Activated CD4-positive, alpha-beta T cell treated with anti-CD3 and anti-CD28 coated beads, Interleukin-2, amount 10 ng/mL, durations not matched to agents 7 days and 5 days (primary cell): ENCODE measurements at regions not wholly inside any gene's neighbourhood (a gene's known extent, or its start where the extent isn't known, plus 50 kb on each side); places are given as distances from the start of the nearest gene placed in this dataset.

ENCODE experiments used
- CTCF ChIA-PET: fragments of 350-600 bp; sonication (Branson Sonifier 250); formaldehyde crosslinking; loops from one replicate; lab custom pipeline; 2021; ENCODE audit warnings: antibody characterized with exemption; lab: Charles Lee
- POLR2A ChIA-PET: fragments of 350-600 bp; sonication (Branson Sonifier 250); formaldehyde crosslinking; loops from one replicate; lab custom pipeline; 2021; ENCODE audit warnings: antibody characterized with exemption; lab: Charles Lee
- DNase-seq: peaks from one replicate; pipeline ENCODE4 v3.0.0-alpha.2; 2020
- H3K27ac Mint-ChIP-seq: one replicate; pipeline ENCODE4 v1.8.0; 2021; ENCODE audit warnings: mild to moderate bottlenecking, moderate library complexity, mixed read lengths
- H3K27me3 Mint-ChIP-seq: one replicate; pipeline ENCODE4 v1.8.0; 2021; ENCODE audit warnings: mixed read lengths
- H3K36me3 Mint-ChIP-seq: one replicate; pipeline ENCODE4 v1.8.0; 2021; ENCODE audit warnings: low read depth, mixed read lengths
- H3K4me1 Mint-ChIP-seq: one replicate; pipeline ENCODE4 v1.8.0; 2021; ENCODE audit warnings: mixed read lengths
- H3K4me3 Mint-ChIP-seq: one replicate; pipeline ENCODE4 v1.8.0; 2021; ENCODE audit warnings: mild to moderate bottlenecking, moderate library complexity, mixed read lengths
- H3K9me3 Mint-ChIP-seq: one replicate; pipeline ENCODE4 v1.8.0; 2021; ENCODE audit warnings: mixed read lengths

DNA sequence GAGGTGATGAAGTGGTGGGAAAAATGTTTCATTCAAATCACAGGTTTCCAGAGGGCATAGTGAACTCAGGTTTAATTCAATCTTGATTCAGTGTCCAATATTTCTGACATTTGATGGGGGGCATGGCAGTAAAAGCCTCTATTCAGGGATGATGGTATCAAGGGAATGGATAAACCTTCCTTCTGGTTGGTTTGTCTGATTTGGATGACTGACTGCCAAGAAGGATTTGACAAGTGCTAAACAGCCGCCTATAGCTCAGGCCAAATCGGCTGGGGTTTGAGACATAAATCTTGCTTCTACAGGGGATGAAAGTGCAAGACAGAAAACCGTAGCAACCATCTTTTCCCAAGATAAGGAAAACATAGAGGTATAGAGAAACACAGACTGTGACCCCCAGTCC, 121.8 kb upstream of the C11orf87 start:
- Mint-ChIP-seq H3K36me3 (no peaks in the 10 kb centered on the region), H3K27me3 (no peaks in the 10 kb centered on the region), H3K4me3 (no peak overlapping the region), H3K27ac (no peak overlapping the region), H3K4me1 (no peaks in the 10 kb centered on the region), H3K9me3 (no peaks in the 10 kb centered on the region)
- CTCF ChIA-PET = interaction anchor here (2.1 kb wide), 1 partner anchor 11 kb away, joined by 4 read pairs; no protein-coding TSS in a partner anchor
- DNase-seq = no peak
- POLR2A ChIA-PET = no interaction called here

DNA sequence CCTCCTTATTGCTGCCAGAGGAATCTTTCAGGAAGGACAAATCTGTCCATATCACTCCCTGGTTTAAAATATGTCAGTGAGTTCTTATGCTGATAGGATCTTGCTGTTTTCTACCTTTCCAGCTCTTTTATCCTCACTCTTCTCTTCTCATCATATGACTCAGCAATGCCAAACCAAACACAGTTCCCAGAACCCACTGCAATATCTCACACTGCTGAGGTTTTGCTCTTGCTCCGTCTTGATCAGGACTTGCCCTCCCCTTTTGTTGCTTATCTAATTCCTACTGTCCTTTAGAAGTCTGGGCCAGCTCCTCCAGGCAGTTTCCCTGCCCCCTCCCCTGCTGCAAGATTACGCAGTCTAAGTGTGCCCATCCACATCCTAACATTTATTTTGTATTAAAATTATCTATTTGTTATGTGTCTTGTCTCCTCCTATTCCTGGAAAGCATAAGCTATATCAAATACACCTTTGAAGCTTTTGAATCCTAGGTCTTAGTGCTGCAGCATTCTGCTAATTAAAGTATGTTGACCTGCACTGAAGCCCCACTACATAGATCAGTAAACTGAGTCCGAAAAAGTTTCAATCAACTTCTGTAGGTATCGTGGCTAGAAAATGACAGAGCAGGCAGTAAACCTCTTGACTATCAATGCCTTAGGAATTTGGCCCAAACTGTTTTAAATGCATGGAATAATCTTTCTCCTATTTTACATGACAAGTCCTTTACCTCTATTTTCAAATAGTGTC, 119.2 kb upstream of the C11orf87 start:
- H3K4me3 Mint-ChIP-seq = no peak overlapping the region
- H3K27me3 Mint-ChIP-seq = no peaks in the 10 kb centered on the region
- no peaks in the 10 kb centered on the region for H3K9me3 Mint-ChIP-seq
- H3K36me3 Mint-ChIP-seq = no peaks in the 10 kb centered on the region
- ChIA-PET POLR2A (interaction anchor here (0.7 kb wide), 1 partner anchor 86 kb away, joined by 3 read pairs; no protein-coding TSS in a partner anchor), CTCF (interaction anchor here (0.5 to 2.1 kb wide), 2 partner anchors 8 to 1625 kb away, joined by 4 to 6 read pairs; no protein-coding TSS in a partner anchor)
- no peaks in the 10 kb centered on the region for H3K4me1 Mint-ChIP-seq
- no peak overlapping the region for H3K27ac Mint-ChIP-seq
- DNase-seq = no peak

- no peak overlapping the region for H3K4me3 Mint-ChIP-seq
- ChIA-PET POLR2A (no interaction called here), CTCF (no interaction called here)
- H3K36me3 Mint-ChIP-seq = no peaks in the 10 kb centered on the region
- H3K9me3 Mint-ChIP-seq = no peaks in the 10 kb centered on the region
- no peak overlapping the region for H3K27ac Mint-ChIP-seq
- no peaks in the 10 kb centered on the region for H3K27me3 Mint-ChIP-seq
- DNase-seq = no peak
- H3K4me1 Mint-ChIP-seq = no peaks in the 10 kb centered on the region
Measured at GRCh38 chr11:109303342-109303741, 118.6 kb upstream of the C11orf87 start.

DNA sequence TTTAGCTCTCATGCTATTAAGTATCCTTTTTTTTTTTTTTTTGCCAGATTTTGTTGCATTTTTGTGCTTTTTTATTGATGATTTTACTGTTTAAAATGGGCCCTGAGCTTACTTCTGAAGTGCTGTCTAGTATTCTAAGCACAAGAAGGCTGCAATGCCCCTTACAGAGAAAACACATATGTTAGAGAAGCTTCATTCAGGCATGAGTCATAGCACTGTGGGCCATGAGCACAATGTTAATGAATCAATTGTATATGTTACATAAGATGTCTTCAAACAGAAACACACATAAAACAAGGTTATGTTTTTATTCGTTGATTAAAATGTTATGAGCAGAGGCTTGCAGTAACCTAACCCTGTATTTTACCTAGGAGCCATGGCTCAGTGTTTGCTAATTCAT, 117.8 kb upstream of the C11orf87 start:
- H3K9me3 Mint-ChIP-seq = no peaks in the 10 kb centered on the region
- no peak overlapping the region for H3K4me3 Mint-ChIP-seq
- ChIA-PET CTCF (no interaction called here), POLR2A (no interaction called here)
- H3K4me1 Mint-ChIP-seq = no peaks in the 10 kb centered on the region
- H3K36me3 Mint-ChIP-seq = no peaks in the 10 kb centered on the region
- no peak for DNase-seq
- H3K27me3 Mint-ChIP-seq = no peaks in the 10 kb centered on the region
- no peak overlapping the region for H3K27ac Mint-ChIP-seq

DNA sequence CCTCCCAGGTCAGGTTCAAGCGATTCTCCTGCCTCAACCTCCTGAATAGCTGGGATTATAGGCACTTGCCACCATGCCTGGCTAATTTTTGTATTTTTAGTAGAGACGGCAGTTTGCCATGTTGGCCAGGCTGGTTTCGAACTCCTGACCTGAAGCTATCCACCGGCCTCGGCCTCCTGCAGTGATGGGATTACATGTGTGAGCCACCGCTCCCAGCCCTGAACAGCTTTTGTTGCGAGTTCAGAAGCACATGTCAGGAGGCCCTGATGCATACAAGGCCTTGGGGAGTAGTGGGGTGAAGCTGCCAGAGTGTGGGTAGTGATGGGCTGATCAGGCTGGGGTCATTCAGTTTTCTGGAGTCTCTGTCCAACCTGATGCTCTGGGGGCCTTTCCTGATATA, 117.0 kb upstream of the C11orf87 start:
- ChIA-PET CTCF (no interaction called here), POLR2A (interaction anchor here (0.6 kb wide), 1 partner anchor 834 kb away, joined by 3 read pairs; no protein-coding TSS in a partner anchor)
- H3K36me3 Mint-ChIP-seq = no peaks in the 10 kb centered on the region
- H3K9me3 Mint-ChIP-seq = no peaks in the 10 kb centered on the region
- H3K4me3 Mint-ChIP-seq = no peak overlapping the region
- no peaks in the 10 kb centered on the region for H3K4me1 Mint-ChIP-seq
- no peaks in the 10 kb centered on the region for H3K27me3 Mint-ChIP-seq
- H3K27ac Mint-ChIP-seq = no peak overlapping the region
- no peak for DNase-seq

DNA sequence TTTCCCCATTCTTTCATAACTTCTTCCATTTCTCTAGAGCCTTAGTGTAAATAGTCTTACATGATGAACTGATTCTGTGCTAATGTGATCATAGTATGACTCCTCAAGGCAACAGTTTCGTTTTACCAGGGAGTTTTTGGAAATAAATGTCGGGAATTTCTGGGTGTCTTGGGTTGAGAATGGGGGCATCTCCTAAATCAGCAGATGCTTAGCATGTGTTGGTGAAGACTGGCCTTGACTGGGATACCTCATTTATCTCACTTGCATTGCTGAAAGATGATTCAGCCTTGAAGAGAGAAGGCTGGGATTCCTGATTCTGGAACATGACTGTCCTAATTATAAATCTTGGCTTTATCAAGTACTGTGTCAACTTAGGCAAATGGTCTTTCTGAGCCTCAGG, 115.7 kb upstream of the C11orf87 start:
- ChIA-PET CTCF (no interaction called here), POLR2A (no interaction called here)
- Mint-ChIP-seq H3K4me3 (no peak overlapping the region), H3K9me3 (no peaks in the 10 kb centered on the region), H3K36me3 (no peaks in the 10 kb centered on the region), H3K4me1 (no peaks in the 10 kb centered on the region), H3K27ac (no peak overlapping the region), H3K27me3 (no peaks in the 10 kb centered on the region)
- DNase-seq = no peak

DNA sequence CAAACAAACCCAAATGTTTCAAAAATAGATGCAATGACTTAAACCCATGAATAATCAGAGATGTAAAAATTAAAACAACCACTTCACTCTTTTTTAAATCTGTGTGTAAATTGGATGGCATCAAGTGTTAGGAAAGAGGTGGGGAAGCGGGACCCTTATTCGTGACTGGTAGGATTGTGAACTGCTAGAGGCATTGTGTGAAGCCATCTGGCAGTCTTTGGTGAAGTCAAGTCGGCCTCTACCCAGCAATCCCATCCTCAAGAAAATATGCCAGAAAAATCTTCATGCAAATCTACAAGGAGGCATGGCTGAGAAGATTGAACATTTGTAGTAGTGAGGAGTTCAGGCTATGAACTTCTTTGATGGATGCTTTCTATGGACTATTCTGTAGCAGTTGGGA, 114.6 kb upstream of the C11orf87 start:
- Mint-ChIP-seq H3K27me3 (no peaks in the 10 kb centered on the region), H3K36me3 (no peaks in the 10 kb centered on the region), H3K4me1 (no peaks in the 10 kb centered on the region), H3K27ac (no peak overlapping the region), H3K4me3 (no peak overlapping the region), H3K9me3 (no peaks in the 10 kb centered on the region)
- CTCF ChIA-PET = no interaction called here
- no peak for DNase-seq
- POLR2A ChIA-PET = no interaction called here

- CTCF ChIA-PET = no interaction called here
- Mint-ChIP-seq H3K36me3 (no peaks in the 10 kb centered on the region), H3K9me3 (no peaks in the 10 kb centered on the region), H3K27me3 (no peaks in the 10 kb centered on the region), H3K27ac (no peak overlapping the region), H3K4me3 (no peak overlapping the region), H3K4me1 (no peaks in the 10 kb centered on the region)
- POLR2A ChIA-PET = no interaction called here
- DNase-seq = no peak
Measured at GRCh38 chr11:109308551-109308950, 113.4 kb upstream of the C11orf87 start.

GRCh38 chr11:109309153-109309552, 112.8 kb upstream of the C11orf87 start:
- ChIA-PET CTCF (no interaction called here), POLR2A (no interaction called here)
- H3K9me3 Mint-ChIP-seq = no peaks in the 10 kb centered on the region
- no peak for DNase-seq
- H3K27ac Mint-ChIP-seq = no peak overlapping the region
- no peaks in the 10 kb centered on the region for H3K36me3 Mint-ChIP-seq
- no peaks in the 10 kb centered on the region for H3K4me1 Mint-ChIP-seq
- no peak overlapping the region for H3K4me3 Mint-ChIP-seq
- no peaks in the 10 kb centered on the region for H3K27me3 Mint-ChIP-seq

GRCh38 chr11:109317726-109318125, 104.3 kb upstream of the C11orf87 start:
- Mint-ChIP-seq H3K36me3 (no peaks in the 10 kb centered on the region), H3K4me1 (no peaks in the 10 kb centered on the region), H3K4me3 (no peak overlapping the region), H3K27ac (no peak overlapping the region), H3K9me3 (no peaks in the 10 kb centered on the region), H3K27me3 (no peaks in the 10 kb centered on the region)
- no peak for DNase-seq
- ChIA-PET POLR2A (no interaction called here), CTCF (no interaction called here)

DNA sequence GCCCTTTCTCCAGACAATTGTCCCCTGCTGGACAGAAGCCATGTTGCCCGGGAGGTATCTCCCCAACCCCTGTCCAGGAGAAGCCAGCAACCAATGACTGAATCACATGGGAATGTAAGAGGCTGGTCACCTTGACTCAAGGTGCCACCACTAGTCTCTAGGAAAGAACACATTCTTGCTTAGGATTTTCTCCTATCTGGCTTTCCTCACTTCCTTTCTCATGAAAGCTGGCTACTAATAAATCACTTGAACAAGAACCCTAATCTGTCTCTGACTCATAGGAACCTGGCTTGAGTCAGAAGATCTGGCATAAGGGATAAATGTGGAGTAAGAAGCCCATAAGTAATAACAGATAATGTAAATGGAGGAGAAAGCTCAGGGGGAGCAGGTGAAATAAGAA, 101.4 kb upstream of the C11orf87 start:
- H3K36me3 Mint-ChIP-seq = no peaks in the 10 kb centered on the region
- CTCF ChIA-PET = no interaction called here
- H3K4me3 Mint-ChIP-seq = no peak overlapping the region
- no peaks in the 10 kb centered on the region for H3K9me3 Mint-ChIP-seq
- H3K27ac Mint-ChIP-seq = no peak overlapping the region
- H3K27me3 Mint-ChIP-seq = no peaks in the 10 kb centered on the region
- no peak for DNase-seq
- POLR2A ChIA-PET = no interaction called here
- no peaks in the 10 kb centered on the region for H3K4me1 Mint-ChIP-seq

GRCh38 chr11:109326781-109327180, 95.2 kb upstream of the C11orf87 start:
- no peaks in the 10 kb centered on the region for H3K36me3 Mint-ChIP-seq
- H3K9me3 Mint-ChIP-seq = no peaks in the 10 kb centered on the region
- ChIA-PET POLR2A (no interaction called here), CTCF (interaction anchor here (0.7 kb wide), 1 partner anchor 393 kb away, joined by 4 read pairs; no protein-coding TSS in a partner anchor)
- DNase-seq = no peak
- H3K27ac Mint-ChIP-seq = no peak overlapping the region
- no peak overlapping the region for H3K4me3 Mint-ChIP-seq
- H3K27me3 Mint-ChIP-seq = peaks cover 2% of the 10 kb centered on the region
- no peaks in the 10 kb centered on the region for H3K4me1 Mint-ChIP-seq

GRCh38 chr11:109329716-109330115, 92.3 kb upstream of the C11orf87 start:
- peaks cover 2% of the 10 kb centered on the region for H3K27me3 Mint-ChIP-seq
- H3K9me3 Mint-ChIP-seq = no peaks in the 10 kb centered on the region
- H3K36me3 Mint-ChIP-seq = no peaks in the 10 kb centered on the region
- H3K4me3 Mint-ChIP-seq = no peak overlapping the region
- CTCF ChIA-PET = no interaction called here
- H3K27ac Mint-ChIP-seq = no peak overlapping the region
- DNase-seq = no peak
- POLR2A ChIA-PET = no interaction called here
- H3K4me1 Mint-ChIP-seq = no peaks in the 10 kb centered on the region

DNA sequence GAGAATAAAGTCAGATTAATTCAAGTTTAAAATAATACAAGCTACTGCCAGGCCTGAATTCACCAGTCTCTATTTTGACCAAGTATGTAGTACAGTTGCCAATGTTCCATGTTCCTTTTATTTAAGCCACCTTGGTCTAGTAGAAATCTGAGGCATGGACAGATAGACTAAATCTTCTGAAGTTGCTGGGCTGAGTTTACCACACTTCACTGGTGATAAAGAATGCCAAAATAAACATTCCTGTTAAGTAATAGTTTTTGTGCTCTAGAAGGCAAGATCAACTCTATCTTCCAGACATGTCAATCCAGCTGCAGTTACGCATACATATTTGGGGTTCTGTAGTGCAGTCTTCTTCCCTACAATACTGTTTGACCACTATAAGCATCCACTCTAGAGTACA, 83.9 kb upstream of the C11orf87 start:
- H3K36me3 Mint-ChIP-seq = no peaks in the 10 kb centered on the region
- no peak overlapping the region for H3K4me3 Mint-ChIP-seq
- H3K27ac Mint-ChIP-seq = no peak overlapping the region
- no peaks in the 10 kb centered on the region for H3K27me3 Mint-ChIP-seq
- no peaks in the 10 kb centered on the region for H3K4me1 Mint-ChIP-seq
- ChIA-PET POLR2A (no interaction called here), CTCF (no interaction called here)
- no peaks in the 10 kb centered on the region for H3K9me3 Mint-ChIP-seq
- no peak for DNase-seq
